GM18907 (cell line): ENCODE measurements at regions not wholly inside any gene's neighbourhood (a gene's known extent, or its start where the extent isn't known, plus 50 kb on each side); places are given as distances from the start of the nearest gene placed in this dataset.

Experiments
- ATAC-seq: cut with Tn5 transposase; IDR thresholded peaks from one replicate; pipeline ENCODE4 v1.9.1; 2021; ENCODE audit warnings: mild to moderate bottlenecking, moderate library complexity; ENCODE audit not compliant: unreplicated experiment

DNA sequence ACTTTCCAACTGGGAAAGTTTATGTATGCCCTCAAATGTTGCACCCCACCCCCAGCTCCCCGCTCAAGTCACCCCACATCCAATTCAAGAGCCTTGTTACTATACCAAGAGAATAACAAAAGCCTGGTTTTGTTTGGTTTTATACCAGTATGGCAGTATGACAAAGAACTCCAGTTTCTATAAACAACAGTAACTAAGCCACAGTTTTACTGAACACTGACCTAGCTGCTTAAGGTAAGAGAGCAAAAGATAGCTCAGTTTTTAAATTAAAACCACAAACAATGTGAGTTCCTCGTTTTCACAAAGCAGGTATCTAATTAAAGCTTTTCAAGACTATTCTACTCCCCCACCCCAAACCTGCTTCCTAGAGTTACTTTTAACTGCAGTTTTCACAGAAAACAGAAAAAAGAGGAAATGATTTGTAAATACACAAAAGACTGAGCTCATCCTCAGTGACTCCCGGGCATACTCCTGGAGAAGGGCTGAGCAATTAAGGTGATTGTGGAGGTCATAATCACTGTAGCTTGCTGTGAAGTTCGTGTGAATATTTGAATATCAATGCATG, 59.3 kb upstream of the LHX8 start:
- ATAC-seq, result no peak

DNA sequence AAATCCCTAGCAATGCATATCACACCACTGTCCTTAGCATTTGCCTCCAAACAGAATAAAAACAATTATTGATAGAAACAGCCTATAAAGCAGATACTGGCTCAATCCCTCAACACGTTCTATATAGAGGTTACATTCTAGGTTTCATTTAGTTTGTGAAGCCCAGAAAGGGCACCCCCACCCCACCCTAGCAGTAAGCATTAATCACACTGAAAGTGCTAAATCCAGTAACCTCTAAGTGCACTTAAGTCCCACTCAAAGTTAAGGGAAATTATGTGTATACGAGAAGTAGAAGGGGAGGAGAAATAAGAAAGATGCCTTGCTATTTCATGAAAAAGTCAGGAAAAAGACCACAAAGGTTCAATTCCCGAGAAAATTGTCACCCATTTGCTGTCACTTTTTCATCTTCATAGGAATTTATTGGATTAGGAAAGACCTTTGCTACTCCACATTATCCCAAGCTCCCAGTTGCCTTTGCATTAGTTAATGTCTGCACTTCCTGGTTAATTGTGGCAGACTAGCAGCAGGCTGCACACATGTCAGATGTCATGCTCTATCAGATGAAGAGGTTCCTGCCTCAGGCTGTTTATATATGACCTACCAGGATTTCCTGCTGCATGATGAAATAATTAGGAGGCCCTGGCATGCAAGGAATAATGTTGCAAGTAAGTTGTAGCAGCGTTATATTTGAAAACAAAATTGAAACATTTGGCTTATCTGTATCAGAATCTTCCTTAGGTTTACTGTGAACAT, 54.5 kb upstream of the LHX8 start:
- ATAC-seq, result no peak

DNA sequence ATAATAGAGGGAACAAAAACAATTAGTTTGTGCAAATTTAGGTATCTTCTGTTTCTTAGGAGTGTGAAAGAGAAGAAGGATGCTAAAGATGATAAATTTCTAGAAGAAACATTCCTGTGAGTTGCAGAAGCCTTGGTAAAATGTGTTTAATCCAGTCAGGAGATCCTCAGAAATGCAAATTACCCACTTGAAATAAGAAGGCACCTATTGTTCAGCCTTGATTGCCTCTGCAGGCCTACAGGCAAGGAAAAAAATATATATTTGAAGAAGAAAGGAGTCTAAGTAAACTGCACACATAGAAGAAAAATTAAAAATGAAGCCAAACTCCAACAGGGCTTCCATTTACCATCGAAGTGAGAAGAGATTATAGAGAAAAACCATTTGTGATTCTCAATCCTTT, 51.0 kb upstream of the LHX8 start:
- ATAC-seq, result no peak

DNA sequence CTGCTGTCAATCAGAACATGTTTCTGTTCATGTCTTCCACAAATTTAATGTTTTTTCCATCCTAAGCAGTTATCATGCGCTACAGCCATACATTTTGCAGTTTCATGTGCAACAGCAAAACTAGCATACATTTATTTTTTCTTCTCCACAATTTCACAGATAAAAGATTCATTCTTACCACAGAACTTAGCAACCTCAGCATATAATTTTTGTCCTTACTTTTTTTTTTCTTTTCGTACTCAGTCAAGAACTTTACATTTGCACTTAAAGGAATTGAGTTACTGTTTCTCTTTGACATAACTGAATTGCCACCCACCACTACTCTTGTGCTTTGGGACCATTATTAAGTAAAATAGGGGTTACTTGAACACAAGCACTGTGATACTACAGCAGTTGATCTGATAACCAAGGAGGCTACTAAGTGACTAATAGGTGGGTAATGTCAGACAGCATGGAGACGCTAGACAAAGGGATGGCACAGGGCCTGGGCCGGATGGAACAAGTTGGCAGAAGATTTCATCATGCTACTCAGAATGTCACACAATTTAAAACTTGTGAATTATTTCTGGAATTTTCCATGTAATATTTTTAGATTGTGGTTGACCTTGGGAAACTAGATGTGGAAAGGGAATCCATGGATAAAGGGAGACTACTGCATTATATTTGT, 50.2 kb upstream of the LHX8 start:
- no peak for ATAC-seq
